SK-N-SH treated with all-trans-retinoic acid at 6 μM for 48 hours (cell line): ENCODE measurements at regions not wholly inside any gene's neighbourhood (a gene's known extent, or its start where the extent isn't known, plus 50 kb on each side); places are given as distances from the start of the nearest gene placed in this dataset.

Source experiments
- ATAC-seq: fragments of 200-7000 bp; cut with Tn5 transposase; 3 replicates; pipeline ENCODE4 v1.9.1; 2020; ENCODE audit warnings: mild to moderate bottlenecking, moderate library complexity
- ARNTL ChIP-seq: fragments of 450-650 bp; formaldehyde crosslinking; IDR thresholded peaks from 2 replicates; pipeline ENCODE4 v1.5.0; 2020; ENCODE audit warnings: low read depth, mild to moderate bottlenecking, moderate library complexity, borderline replicate concordance
- BACH2 ChIP-seq: fragments of 250-450 bp; sonication (Bioruptor Pico); IDR thresholded peaks from 2 replicates; pipeline ENCODE4 v1.9.0; 2021; ENCODE audit warnings: mild to moderate bottlenecking, borderline replicate concordance
- CSDC2 ChIP-seq: fragments of 250-450 bp; sonication (Bioruptor Pico); IDR thresholded peaks from 2 replicates; pipeline ENCODE4 v1.5.0; 2020; ENCODE audit warnings: mild to moderate bottlenecking, moderate library complexity
- ESRRG ChIP-seq: fragments of 250-450 bp; sonication (Bioruptor Pico); IDR thresholded peaks from 2 replicates; pipeline ENCODE4 v1.6.1; 2021; ENCODE audit warnings: mild to moderate bottlenecking
- GLIS3 ChIP-seq: fragments of 250-450 bp; sonication (Bioruptor Pico); IDR thresholded peaks from 2 replicates; pipeline ENCODE4 v1.5.0; 2020; ENCODE audit warnings: mild to moderate bottlenecking, moderate library complexity
- ISL1 ChIP-seq: fragments of 250-450 bp; sonication (Bioruptor Pico); IDR thresholded peaks from 2 replicates; pipeline ENCODE4 v2.1.2; 2022; ENCODE audit warnings: mild to moderate bottlenecking, moderate library complexity
- OSR1 ChIP-seq: fragments of 250-450 bp; sonication (Bioruptor Pico); IDR thresholded peaks from 2 replicates; pipeline ENCODE4 v1.8.0; 2022; ENCODE audit warnings: moderate library complexity, mild to moderate bottlenecking, inconsistent platforms
- PPARA ChIP-seq: fragments of 250-450 bp; sonication (Bioruptor Pico); IDR thresholded peaks from 2 replicates; pipeline ENCODE4 v1.5.0; 2020; ENCODE audit warnings: mild to moderate bottlenecking, borderline replicate concordance
- RARB ChIP-seq: fragments of 250-450 bp; sonication (Bioruptor Pico); IDR thresholded peaks from 2 replicates; pipeline ENCODE4 v1.8.0; 2021; ENCODE audit warnings: mild to moderate bottlenecking, moderate library complexity
- TCF4 ChIP-seq: fragments of 250-450 bp; sonication (Bioruptor Pico); IDR thresholded peaks from 2 replicates; pipeline ENCODE4 v1.8.0; 2021; ENCODE audit warnings: mild to moderate bottlenecking, moderate library complexity, borderline replicate concordance
- TOX ChIP-seq: fragments of 250-450 bp; sonication (Bioruptor Pico); IDR thresholded peaks from 2 replicates; pipeline ENCODE4 v1.8.0; 2021; ENCODE audit warnings: mild to moderate bottlenecking, moderate library complexity, borderline replicate concordance
- ZC3H10 ChIP-seq: fragments of 250-450 bp; sonication (Bioruptor Pico); IDR thresholded peaks from 2 replicates; pipeline ENCODE4 v1.5.1; 2021; ENCODE audit warnings: mild to moderate bottlenecking, moderate library complexity
- ZFP3 ChIP-seq: fragments of 250-450 bp; sonication (Bioruptor Pico); IDR thresholded peaks from 2 replicates; pipeline ENCODE4 v1.5.0; 2020; ENCODE audit warnings: mild to moderate bottlenecking, moderate library complexity
- ZFP30 ChIP-seq: fragments of 450-650 bp; formaldehyde crosslinking; IDR thresholded peaks from 2 replicates; pipeline ENCODE4 v1.5.0; 2022; ENCODE audit warnings: mild to moderate bottlenecking, moderate library complexity
- ZNF565 ChIP-seq: fragments of 450-650 bp; formaldehyde crosslinking; conservative IDR thresholded peaks from 2 replicates; pipeline ENCODE4 v1.5.0; 2020; ENCODE audit warnings: low read depth, mild to moderate bottlenecking, moderate library complexity
- ZNF70 ChIP-seq: fragments of 450-650 bp; formaldehyde crosslinking; IDR thresholded peaks from 2 replicates; pipeline ENCODE4 v1.5.0; 2020; ENCODE audit warnings: mild to moderate bottlenecking, moderate library complexity
- ZNF8 ChIP-seq: fragments of 450-650 bp; formaldehyde crosslinking; IDR thresholded peaks from 2 replicates; pipeline ENCODE4 v1.5.0; 2020; ENCODE audit warnings: mild to moderate bottlenecking, moderate library complexity
- TF ChIP-seq, protein P1 (sequence below): fragments of 250-450 bp; sonication (Bioruptor Pico); IDR thresholded peaks from 2 replicates; pipeline ENCODE4 v1.5.1; 2020; ENCODE audit warnings: low read depth, mild to moderate bottlenecking, moderate library complexity
- TF ChIP-seq, protein P2 (sequence below): fragments of 250-450 bp; sonication (Bioruptor Pico); IDR thresholded peaks from 2 replicates; pipeline ENCODE4 v1.8.0; 2021; ENCODE audit warnings: low read depth, mild to moderate bottlenecking, moderate library complexity, borderline replicate concordance
- TF ChIP-seq, protein P3 (sequence below): fragments of 250-450 bp; sonication (Bioruptor Pico); IDR thresholded peaks from 2 replicates; pipeline ENCODE4 v1.5.1; 2021; ENCODE audit warnings: mild to moderate bottlenecking, moderate library complexity
- TF ChIP-seq, protein P4 (sequence below): fragments of 250-450 bp; sonication (Bioruptor Pico); IDR thresholded peaks from 2 replicates; pipeline ENCODE4 v1.8.0; 2020; ENCODE audit warnings: mild to moderate bottlenecking, moderate library complexity, borderline replicate concordance

DNA sequence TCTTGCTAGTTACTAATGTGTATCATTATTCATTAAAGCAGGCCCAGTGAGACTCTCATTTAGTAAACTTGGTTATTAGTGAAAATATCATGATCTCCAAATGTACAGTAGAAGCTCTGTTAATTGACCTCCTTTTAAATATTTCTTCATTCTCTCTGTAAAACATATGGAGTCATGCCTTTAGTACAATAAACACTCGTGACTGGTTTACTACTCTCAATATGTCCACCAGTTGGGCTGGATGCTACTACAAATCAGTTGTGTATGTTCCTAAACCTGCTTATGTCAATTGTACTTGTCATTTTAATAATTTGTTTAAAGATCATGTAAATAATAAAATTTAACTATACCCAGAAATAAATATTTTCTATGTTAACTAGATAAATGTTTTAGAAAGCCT is 68.6 kb upstream of the COMTD1 start (continued):
- TF ChIP-seq PPARA = no peak
- no peak for TF ChIP-seq ZNF70 (CRISPR knock-in tag)
- TF ChIP-seq GLIS3 (CRISPR knock-in tag) = no peak

DNA sequence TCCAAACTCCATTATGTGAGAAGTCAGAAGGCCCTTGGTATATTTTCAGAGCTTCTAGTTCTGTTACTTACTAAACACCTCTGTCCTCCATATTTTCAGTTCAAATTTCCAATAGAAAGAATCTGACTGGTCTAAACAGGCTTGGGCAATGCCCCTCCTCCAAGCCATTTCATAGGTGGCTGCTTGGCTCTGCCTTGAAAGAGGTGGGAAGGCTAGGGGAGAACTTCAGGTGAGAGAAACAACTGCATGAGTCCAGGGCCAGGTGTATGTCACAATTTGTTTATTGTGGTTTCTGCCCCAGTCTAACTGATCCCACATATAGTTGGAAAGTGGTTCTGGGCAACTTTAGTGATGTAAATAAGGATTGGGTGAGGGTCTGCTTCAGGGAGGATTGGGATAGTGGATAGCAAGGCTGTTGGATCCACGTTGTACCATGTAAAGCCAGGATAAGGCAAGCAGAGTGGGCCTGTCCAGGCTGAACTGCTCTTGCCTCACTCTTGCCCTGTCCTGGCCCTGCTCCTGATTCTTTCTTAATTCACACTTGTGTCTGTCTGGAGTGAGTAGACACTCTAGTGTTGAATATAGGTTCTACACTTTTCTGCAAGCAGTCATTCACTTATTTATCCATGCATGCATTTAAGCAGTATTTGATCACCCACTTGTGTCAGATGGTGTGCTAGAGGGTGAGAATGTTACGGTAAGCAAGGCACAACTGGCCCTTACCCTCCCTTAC is 67.5 kb upstream of the COMTD1 start:
- ATAC-seq = no peak
- TF ChIP-seq, protein P1, sequence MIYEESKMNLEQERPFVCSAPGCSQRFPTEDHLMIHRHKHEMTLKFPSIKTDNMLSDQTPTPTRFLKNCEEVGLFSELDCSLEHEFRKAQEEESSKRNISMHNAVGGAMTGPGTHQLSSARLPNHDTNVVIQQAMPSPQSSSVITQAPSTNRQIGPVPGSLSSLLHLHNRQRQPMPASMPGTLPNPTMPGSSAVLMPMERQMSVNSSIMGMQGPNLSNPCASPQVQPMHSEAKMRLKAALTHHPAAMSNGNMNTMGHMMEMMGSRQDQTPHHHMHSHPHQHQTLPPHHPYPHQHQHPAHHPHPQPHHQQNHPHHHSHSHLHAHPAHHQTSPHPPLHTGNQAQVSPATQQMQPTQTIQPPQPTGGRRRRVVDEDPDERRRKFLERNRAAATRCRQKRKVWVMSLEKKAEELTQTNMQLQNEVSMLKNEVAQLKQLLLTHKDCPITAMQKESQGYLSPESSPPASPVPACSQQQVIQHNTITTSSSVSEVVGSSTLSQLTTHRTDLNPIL (CRISPR knock-in tag) = no peak
- TF ChIP-seq ZFP30 (no peak), TCF4 (CRISPR knock-in tag) (no peak), GLIS3 (CRISPR knock-in tag) (no peak), RARB (CRISPR knock-in tag) (no peak), ZC3H10 (CRISPR knock-in tag) (no peak), ISL1 (CRISPR knock-in tag) (no peak), TOX (CRISPR knock-in tag) (no peak), PPARA (no peak), ESRRG (no peak)

DNA sequence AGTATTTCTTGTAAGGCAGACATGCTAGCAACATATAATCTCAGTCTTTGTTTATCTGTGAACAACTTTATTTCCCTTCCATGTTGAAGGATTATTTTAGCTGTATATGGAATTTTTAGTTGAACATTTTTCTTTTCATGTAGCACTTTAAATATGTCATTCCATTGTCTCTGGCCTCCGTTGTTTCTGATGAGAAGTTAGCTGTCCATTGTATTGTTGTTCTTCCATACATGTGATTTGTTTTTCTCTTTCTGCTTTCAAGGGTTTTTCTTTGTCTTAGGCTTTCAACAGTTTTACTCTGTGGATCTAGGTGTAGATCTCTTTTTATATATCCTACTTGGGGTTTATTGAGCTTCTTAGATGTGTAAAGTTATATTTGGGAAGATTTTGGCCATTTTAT is 66.3 kb upstream of the COMTD1 start:
- TF ChIP-seq ZFP3 (CRISPR knock-in tag) = no peak
- TF ChIP-seq RARB (CRISPR knock-in tag) = no peak
- no peak for TF ChIP-seq TCF4 (CRISPR knock-in tag)
- TF ChIP-seq ZC3H10 (CRISPR knock-in tag) = no peak
- TF ChIP-seq, protein P1 (CRISPR knock-in tag) = no peak
- no peak for TF ChIP-seq ESRRG
- no peak for TF ChIP-seq OSR1 (CRISPR knock-in tag)
- no peak for TF ChIP-seq ZNF565 (CRISPR knock-in tag)
- no peak for TF ChIP-seq TOX (CRISPR knock-in tag)
- no peak for TF ChIP-seq ARNTL (CRISPR knock-in tag)
- TF ChIP-seq, protein P2, sequence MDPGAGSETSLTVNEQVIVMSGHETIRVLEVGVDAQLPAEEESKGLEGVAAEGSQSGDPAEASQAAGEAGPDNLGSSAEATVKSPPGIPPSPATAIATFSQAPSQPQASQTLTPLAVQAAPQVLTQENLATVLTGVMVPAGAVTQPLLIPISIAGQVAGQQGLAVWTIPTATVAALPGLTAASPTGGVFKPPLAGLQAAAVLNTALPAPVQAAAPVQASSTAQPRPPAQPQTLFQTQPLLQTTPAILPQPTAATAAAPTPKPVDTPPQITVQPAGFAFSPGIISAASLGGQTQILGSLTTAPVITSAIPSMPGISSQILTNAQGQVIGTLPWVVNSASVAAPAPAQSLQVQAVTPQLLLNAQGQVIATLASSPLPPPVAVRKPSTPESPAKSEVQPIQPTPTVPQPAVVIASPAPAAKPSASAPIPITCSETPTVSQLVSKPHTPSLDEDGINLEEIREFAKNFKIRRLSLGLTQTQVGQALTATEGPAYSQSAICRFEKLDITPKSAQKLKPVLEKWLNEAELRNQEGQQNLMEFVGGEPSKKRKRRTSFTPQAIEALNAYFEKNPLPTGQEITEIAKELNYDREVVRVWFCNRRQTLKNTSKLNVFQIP (CRISPR knock-in tag) = no peak
- no peak for TF ChIP-seq ZNF8 (CRISPR knock-in tag)
- TF ChIP-seq CSDC2 (CRISPR knock-in tag) = no peak
- TF ChIP-seq BACH2 (CRISPR knock-in tag) = no peak
- TF ChIP-seq, all 23 proteins: peak for 0
- no peak for ATAC-seq

DNA sequence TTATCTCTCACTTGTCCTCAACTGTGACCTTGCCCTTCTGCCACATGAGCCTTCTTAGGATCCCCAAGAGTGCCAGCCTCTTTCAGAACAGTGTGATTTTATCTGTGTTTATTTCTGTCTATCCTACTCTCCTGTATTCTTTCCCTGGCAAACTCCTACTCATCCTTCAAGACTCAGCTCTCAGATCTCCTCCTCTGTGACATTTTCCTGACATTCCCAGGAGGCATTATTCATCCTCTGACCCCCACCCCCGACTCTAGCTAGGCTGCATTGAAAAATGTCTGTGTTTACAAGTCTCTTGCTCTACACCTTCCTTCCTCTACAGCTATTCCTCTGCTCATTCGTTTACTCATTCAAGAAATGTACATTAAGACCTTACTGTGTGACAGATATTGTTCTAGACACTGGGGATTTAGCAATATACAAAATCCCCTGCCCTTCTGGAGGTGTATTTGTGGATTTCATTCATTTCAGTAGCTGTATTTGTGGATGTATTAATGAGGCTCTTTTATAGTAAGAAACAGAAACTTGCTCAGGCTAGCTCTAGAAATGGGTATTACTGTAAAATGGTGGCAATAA is 61.4 kb upstream of the COMTD1 start:
- no peak for ATAC-seq
- TF ChIP-seq ZFP3 (CRISPR knock-in tag) = peak; percentile 88
- TF ChIP-seq, protein P3, sequence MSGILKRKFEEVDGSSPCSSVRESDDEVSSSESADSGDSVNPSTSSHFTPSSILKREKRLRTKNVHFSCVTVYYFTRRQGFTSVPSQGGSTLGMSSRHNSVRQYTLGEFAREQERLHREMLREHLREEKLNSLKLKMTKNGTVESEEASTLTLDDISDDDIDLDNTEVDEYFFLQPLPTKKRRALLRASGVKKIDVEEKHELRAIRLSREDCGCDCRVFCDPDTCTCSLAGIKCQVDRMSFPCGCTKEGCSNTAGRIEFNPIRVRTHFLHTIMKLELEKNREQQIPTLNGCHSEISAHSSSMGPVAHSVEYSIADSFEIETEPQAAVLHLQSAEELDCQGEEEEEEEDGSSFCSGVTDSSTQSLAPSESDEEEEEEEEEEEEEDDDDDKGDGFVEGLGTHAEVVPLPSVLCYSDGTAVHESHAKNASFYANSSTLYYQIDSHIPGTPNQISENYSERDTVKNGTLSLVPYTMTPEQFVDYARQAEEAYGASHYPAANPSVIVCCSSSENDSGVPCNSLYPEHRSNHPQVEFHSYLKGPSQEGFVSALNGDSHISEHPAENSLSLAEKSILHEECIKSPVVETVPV (CRISPR knock-in tag) = no peak

DNA sequence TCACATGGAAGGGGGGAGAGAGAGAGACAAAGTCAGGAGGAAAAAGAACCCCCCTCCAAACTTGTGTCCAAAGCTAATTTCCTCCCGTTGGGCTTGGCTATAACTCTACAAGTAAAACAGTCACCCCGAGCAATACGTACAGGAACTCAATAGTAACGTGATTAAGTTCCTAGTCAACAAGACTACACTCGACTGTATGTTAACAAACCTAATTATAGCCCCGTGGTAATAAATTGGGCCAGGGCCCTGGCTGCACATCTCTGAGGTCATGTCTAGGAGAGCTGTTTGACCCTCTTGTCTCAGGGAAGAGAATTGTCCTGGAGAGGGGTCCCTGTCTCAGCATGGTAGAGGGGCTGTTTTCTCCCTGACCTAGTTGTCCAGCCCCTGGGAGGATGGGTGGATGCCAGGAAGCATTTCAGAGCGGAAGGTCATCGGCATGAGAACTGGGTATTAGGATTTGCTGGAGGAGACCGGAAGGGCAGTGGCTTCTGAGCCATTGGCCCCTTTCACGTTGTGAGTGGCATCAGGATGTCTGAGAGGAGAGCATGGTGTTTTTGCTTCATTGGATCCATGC is 60.2 kb upstream of the COMTD1 start:
- ATAC-seq = no peak
- TF ChIP-seq ESRRG (no peak), BACH2 (CRISPR knock-in tag) (no peak), GLIS3 (CRISPR knock-in tag) (no peak), TOX (CRISPR knock-in tag) (no peak), ZNF8 (CRISPR knock-in tag) (no peak), ZFP3 (CRISPR knock-in tag) (no peak), ZNF70 (CRISPR knock-in tag) (no peak), CSDC2 (CRISPR knock-in tag) (no peak), ZNF565 (CRISPR knock-in tag) (no peak)
- TF ChIP-seq, protein P3 (CRISPR knock-in tag) = no peak
- TF ChIP-seq, protein P4, sequence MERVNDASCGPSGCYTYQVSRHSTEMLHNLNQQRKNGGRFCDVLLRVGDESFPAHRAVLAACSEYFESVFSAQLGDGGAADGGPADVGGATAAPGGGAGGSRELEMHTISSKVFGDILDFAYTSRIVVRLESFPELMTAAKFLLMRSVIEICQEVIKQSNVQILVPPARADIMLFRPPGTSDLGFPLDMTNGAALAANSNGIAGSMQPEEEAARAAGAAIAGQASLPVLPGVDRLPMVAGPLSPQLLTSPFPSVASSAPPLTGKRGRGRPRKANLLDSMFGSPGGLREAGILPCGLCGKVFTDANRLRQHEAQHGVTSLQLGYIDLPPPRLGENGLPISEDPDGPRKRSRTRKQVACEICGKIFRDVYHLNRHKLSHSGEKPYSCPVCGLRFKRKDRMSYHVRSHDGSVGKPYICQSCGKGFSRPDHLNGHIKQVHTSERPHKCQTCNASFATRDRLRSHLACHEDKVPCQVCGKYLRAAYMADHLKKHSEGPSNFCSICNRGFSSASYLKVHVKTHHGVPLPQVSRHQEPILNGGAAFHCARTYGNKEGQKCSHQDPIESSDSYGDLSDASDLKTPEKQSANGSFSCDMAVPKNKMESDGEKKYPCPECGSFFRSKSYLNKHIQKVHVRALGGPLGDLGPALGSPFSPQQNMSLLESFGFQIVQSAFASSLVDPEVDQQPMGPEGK (CRISPR knock-in tag) = no peak
- TF ChIP-seq, protein P1 (CRISPR knock-in tag) = no peak
